NCI-H187 treated with DMSO at 0.1 percent for 48 hours (cell line): ENCODE measurements at regions not wholly inside any gene's neighbourhood (a gene's known extent, or its start where the extent isn't known, plus 50 kb on each side); places are given as distances from the start of the nearest gene placed in this dataset.

ENCODE experiments used
- DNase-seq: peaks from one replicate; lab custom pipeline; 2025; lab: John Stamatoyannopoulos, UW

DNA sequence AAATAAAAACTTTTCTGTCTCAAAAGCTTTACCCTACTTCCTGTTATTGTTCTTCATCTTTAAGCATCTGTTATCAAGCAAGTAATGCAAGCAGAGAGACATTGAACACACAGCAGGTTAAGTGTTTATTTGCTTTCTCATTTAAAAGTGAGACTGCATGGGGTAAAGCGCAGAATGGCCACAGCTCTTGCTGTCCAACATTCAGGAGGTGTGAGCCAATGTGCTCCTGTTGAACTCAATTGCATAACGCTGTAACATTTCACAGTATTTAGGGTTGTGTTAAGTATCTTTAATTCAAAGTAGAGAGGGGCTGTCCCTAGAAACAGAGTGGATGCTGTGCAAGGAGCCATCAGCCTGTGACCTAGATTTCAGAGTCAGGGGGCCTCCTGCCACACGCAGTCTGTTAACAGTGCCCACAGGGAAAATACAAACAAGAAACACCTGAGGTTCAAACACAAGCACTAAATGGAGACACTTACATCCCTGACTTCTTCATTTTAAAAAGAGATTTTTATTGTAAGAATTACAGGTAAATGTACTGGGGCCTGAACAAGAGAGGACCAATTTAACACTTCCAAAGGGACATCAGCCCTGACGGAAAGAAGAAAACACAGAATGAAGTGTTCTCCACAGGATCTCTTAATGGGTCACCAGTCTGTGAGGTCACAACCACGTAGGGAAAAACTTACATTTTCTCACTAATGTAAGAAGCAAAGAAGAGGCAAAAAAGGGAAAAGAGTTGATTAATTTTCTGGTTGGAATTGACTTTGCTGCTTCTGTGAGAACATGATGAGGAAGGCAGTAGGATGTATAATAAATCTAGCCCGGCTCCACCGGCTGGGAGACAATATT, 815.1 kb downstream of the VGLL3 start:
- no peak for DNase-seq

DNA sequence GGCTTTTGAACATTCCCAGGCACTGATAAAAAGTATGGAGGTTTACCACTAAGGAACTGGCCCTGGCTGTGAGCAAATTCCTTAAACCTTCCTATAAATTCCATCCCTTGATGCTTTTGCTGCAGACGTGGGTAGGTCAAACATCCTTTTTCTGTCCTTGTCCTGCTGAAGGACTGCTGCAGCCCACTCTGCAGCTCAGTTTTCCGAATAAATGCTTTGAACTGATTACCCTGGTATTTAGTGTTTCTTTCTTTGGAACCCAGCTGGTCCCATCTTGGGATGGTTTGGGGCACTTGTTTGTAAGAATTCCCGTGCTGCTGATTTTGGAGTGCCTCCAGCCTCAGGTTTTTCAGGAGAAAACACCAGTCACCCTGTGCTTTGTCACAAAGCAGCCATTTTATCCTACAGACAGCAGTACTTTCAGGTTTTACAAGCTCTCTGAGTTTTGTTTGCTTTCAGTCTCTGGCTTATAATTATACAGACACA, 815.9 kb downstream of the VGLL3 start:
- no peak for DNase-seq

DNA sequence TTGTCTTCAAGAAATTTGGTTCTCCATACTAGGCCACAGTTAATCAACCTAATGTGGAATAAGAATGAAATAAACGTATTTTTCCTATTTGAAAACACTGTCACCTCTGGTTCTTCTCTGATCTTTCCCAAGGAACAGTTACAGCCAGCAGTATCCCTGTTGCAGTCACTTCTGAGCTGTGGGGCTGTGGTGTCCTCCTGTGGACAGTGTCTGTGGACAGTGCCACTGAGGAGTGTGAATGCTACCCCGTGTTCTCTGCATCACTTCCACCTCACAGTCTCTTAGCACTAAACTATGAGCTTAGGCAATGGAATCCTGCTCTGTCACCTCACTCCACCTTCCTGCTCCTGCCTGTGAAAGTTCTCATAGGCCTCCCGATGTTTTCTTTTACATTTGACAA, 817.5 kb downstream of the VGLL3 start:
- no peak for DNase-seq

DNA sequence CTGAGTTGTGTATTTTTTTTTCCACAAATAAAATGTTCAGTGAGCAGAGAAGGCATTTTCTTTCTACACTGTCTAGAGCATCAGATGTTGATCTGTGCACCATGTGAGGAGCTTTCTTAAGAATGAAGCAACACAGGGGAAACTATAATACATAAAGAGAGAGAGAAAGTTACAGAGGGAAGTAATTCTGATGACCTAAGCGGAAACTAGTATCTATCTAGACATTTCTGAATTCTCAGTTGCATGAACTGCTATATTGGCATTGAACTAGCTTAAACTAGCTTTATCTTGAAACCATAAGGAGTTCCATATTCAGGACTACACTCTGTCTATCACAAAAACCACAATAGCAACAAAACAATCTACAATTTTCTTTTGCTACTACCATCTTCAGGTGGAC, 822.4 kb downstream of the VGLL3 start:
- no peak for DNase-seq

DNA sequence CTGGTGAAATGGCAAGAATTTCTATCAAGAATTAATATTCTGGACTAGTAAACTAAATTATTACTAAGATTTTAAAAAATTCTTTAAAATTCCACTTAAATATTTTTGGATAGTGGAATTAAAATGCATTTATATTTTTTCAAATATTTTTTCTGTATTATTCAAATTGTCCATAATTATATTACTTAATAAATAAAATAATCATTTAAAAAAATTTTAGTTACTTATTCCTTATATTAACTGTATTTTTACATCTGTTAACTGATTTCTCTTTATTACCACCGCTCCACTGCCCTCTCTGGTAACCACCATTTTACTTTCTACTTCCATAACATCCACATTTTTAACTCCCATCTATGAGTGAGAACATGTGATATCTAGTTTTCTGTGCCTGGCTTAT, 828.4 kb downstream of the VGLL3 start:
- no peak for DNase-seq

DNA sequence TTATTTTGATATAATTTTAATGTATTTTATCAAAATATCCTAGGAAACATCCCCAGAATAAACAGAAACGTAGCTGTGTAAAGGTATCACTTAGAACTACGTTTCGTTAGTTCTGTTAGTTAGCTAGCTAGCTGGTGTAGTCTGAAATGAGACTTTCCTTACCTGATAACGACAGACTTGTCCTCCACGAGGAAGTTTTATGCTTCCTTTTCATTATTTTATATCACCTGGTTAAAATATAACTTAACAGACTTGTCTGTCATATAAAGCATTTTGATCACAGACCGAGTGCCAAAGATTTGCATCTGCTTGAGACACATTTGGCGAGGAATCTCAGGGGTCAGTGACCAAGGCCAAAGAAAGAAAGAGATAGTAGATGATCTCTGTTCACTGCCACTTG, 829.5 kb downstream of the VGLL3 start:
- no peak for DNase-seq

DNA sequence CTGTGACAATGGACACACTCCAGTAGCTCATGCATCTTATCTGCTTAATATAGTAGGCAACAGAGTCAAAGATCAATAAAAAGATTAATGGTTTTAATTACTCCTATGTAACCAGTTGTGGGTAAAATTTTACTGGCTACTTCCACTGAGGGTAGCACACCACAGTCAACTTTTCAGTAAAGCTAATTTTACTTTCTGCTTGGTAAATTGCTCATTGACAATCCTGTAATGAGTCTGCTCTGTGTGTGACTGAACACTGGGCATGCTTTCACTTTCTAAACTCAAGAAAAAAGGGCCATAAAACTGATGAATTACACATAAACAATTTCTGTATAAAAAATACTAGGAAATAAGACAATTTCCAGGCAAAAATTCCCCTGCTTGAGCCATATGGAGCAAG, 838.3 kb downstream of the VGLL3 start:
- DNase-seq, result no peak

DNA sequence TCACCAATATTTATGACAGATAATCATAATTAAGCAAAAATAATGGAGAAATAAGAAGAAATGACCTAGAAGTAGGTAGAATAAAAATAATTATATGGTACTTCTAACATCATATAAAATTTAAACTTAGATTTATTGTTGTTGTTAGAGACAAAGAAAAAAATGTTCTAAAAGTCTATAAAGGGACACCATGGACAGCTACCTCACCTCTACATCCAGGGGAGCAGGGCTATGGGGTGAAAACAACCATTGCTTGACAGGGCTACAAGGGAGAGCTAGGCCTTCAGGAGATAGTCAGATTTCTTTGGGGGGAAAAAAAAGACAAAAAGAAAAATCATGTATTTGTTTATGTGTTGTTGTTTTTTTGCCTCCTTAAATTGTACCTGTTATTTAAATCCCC, 841.9 kb downstream of the VGLL3 start:
- no peak for DNase-seq

DNA sequence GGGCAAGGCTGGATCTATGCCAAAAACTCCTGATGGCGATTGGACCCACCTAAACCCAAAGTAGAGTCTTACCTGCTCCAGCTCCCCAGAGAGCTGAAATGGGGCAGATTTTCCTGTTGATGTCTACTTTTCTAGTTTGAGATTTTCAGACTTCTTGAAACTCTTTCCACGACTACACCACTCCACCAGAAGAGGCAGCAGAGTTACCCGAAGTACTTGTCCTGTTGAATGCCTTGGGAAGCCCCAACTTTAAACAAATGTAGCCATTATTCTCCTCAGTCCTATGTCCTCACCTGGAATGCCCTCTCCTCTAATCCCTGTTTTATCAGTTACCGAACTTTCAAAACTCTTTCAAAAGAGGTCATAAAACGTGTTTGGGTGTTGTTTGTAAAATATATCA, 843.8 kb downstream of the VGLL3 start:
- no peak for DNase-seq

DNA sequence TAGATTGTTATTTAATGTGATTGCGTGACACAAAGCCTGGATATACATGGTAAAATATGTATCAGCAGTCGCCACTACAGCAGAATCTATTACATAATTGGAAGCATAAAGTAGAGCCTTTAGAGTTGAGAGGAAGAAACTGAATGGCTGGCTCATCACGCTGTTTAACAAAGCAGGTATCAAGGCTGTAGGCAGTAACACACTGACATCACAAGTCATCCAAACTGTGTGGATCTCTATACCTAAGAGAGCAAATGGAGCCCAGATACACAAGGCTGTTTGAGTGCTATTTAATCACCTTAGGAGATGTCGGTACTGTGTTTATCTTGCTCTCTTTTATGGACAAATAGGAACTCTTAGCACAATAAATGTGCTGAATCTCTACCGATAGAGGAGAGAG, 864.4 kb downstream of the VGLL3 start:
- no peak for DNase-seq
